SH-SY5Y (cell line): ENCODE measurements at regions not wholly inside any gene's neighbourhood (a gene's known extent, or its start where the extent isn't known, plus 50 kb on each side); places are given as distances from the start of the nearest gene placed in this dataset.

Experiments used
- GATA2 ChIP-seq: IDR thresholded peaks from 2 replicates; pipeline ENCODE4 v1.6.1; 2011; ENCODE audit warnings: mild to moderate bottlenecking, low read depth, low read length
- GATA3 ChIP-seq: IDR thresholded peaks from 2 replicates; pipeline ENCODE4 v1.6.1; 2011; ENCODE audit warnings: low read depth, mild to moderate bottlenecking, low read length, moderate library complexity

- no peak for TF ChIP-seq GATA2
- no peak for TF ChIP-seq GATA3
These were observed 204.9 kb upstream of the SALL3 start for GRCh38 chr18:78774741-78775141.
